Lung (tissue), 11 donors: ENCODE measurements at regions not wholly inside any gene's neighbourhood (a gene's known extent, or its start where the extent isn't known, plus 50 kb on each side); places are given as distances from the start of the nearest gene placed in this dataset.
"Not testable (repeated sequence)": the region's sequence is repeated elsewhere in the genome, so short reads cannot be mapped to it uniquely, and the experiment has no call there.

Experiments
- ATAC-seq: fragments of 200-7000 bp; cut with Tn5 transposase; one replicate; pipeline ENCODE4 v1.9.1; 2020; ENCODE audit warnings: moderate number of reproducible peaks; ENCODE audit not compliant: insufficient read depth, low FRiP score
- DNase-seq, 3 donors: peaks; one replicate each; pipeline ENCODE4 v3.0.0-alpha.2; 2013 to 2017
- H3K27ac ChIP-seq, 2 donors: one replicate each; pipeline ENCODE4 v1.5.1; 2013; ENCODE audit warnings: mild to moderate bottlenecking in 2 of 2, moderate library complexity in 2 of 2, control low read depth in 1 of 2, inconsistent platforms in 1 of 2, low read depth in 1 of 2, low read length in 1 of 2
- H3K27me3 ChIP-seq, 3 donors: one replicate each; pipeline ENCODE4 v1.5.1; 2013; ENCODE audit warnings: low read length in 2 of 3; ENCODE audit not compliant: control insufficient read depth in 3 of 3, insufficient read depth in 3 of 3
- H3K36me3 ChIP-seq, 4 donors: one replicate each; pipeline ENCODE4 v1.5.1; 2013; ENCODE audit warnings: low read length in 4 of 4, mild to moderate bottlenecking in 1 of 4, moderate library complexity in 1 of 4; ENCODE audit not compliant: control insufficient read depth in 4 of 4, insufficient read depth in 4 of 4
- H3K4me1 ChIP-seq, 5 donors: one replicate each; pipeline ENCODE4 v1.5.1; 2013; ENCODE audit warnings: low read length in 5 of 5, mild to moderate bottlenecking in 2 of 5, moderate library complexity in 1 of 5; ENCODE audit not compliant: control insufficient read depth in 5 of 5, insufficient read depth in 5 of 5
- H3K4me3 ChIP-seq: one replicate; pipeline ENCODE4 v1.5.1; 2013; ENCODE audit warnings: mild to moderate bottlenecking, control low read depth, moderate library complexity
- H3K9ac ChIP-seq, 2 donors: one replicate each; pipeline ENCODE4 v1.5.1; 2013; ENCODE audit warnings: low read length in 2 of 2, control low read depth in 1 of 2; ENCODE audit not compliant: insufficient read depth in 1 of 2
- H3K9me3 ChIP-seq, 4 donors: one replicate each; pipeline ENCODE4 v1.5.1; 2013; ENCODE audit warnings: low read length in 3 of 4, mild to moderate bottlenecking in 1 of 4, moderate library complexity in 1 of 4; ENCODE audit not compliant: control insufficient read depth in 4 of 4, insufficient read depth in 3 of 4
- WGBS, 2 donors: extraction: QIAGEN DNeasy Blood & Tissue Kit; methylation state at CpG; one replicate each; pipeline ENCODE4 v1.1.7; 2013; 5-methylcytosine and 5-hydroxymethylcytosine counted together
- TF ChIP-seq, protein P1 (sequence below): IDR thresholded peaks from 2 replicates; pipeline ENCODE4 v1.5.1; 2012; ENCODE audit warnings: mild to moderate bottlenecking; ENCODE audit errors: control extremely low read depth, extremely low read depth
- donor health status: control.
- donor health status: control.
- donor health status: Bipolar disorder and iron deficiency.
- donor health status: healthy.
- donor health status: DM: yes; HTN: yes; CAD: no.

DNA sequence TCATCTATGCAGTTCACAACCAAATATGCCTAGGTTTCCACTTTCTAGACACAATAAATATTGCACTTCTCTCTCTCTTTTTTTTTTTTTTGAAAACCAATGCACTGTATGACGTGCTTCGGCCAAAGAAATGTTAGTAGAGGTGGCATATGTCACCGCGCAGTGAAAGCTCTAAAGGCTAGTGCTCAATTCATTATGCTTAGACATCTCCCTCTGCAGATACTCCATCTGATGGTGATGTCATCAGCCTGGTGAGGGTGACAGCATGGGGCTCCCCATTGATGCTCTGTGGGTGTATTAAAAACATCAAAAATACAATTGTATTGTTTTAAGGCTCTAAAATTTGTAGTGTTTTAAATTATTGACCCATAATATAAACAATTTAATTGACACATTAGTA lies 608.8 kb upstream of the C16orf82 start:
- H3K36me3 ChIP-seq, result no peaks in the 10 kb centered on the region
- no peaks in the 10 kb centered on the region for H3K4me1 ChIP-seq
- DNase-seq (no peak), ATAC-seq (no peak)
- 84 to 92% methylated on average over 4 of the region's 4 CpGs for WGBS, 2 donors
- H3K4me3 ChIP-seq, result no peak overlapping the region
- H3K9ac ChIP-seq, result no peak overlapping the region
- TF ChIP-seq, protein P1, sequence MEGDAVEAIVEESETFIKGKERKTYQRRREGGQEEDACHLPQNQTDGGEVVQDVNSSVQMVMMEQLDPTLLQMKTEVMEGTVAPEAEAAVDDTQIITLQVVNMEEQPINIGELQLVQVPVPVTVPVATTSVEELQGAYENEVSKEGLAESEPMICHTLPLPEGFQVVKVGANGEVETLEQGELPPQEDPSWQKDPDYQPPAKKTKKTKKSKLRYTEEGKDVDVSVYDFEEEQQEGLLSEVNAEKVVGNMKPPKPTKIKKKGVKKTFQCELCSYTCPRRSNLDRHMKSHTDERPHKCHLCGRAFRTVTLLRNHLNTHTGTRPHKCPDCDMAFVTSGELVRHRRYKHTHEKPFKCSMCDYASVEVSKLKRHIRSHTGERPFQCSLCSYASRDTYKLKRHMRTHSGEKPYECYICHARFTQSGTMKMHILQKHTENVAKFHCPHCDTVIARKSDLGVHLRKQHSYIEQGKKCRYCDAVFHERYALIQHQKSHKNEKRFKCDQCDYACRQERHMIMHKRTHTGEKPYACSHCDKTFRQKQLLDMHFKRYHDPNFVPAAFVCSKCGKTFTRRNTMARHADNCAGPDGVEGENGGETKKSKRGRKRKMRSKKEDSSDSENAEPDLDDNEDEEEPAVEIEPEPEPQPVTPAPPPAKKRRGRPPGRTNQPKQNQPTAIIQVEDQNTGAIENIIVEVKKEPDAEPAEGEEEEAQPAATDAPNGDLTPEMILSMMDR, result no peak
- H3K27me3 ChIP-seq, result no peaks in the 10 kb centered on the region
- peaks cover 0 to 7% (median 1%) of the 10 kb centered on the region in 4 donors for H3K9me3 ChIP-seq
- no peak overlapping the region for H3K27ac ChIP-seq

DNA sequence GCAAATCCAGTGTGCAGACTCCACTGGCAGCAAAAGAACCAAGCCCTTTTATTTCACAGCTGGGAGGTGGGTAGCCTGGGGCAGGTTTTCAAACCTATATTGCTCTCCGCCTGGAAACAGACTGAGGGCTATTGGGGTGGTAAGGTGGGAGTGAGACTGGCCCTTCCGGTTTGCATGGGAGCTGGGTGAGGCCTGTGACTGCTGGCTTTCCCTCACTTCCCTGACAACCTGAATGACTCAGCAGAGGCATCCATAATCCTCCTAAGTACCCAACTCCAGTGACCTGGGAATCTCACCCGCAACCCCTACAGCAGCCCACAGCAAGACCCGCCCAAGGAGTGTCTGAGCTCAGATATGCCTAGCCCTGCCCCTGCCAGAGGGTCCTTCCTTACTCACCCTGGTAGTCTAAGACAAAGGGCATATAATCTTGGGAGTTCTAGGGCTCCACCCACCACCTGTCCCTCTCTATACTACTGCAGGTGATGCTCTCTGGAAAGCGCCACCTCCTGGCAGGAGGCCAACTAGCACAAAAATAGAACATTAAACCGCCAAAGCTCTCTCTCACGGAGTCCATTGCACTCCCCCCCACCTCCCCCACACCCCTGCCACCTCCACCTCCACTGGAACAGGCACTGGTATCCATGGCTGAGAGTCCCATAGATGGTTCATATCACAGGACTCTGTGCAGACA lies 602.0 kb upstream of the C16orf82 start:
- no peaks in the 10 kb centered on the region for H3K27me3 ChIP-seq
- no peak overlapping the region for H3K27ac ChIP-seq
- TF ChIP-seq, protein P1, result no peak
- H3K4me1 ChIP-seq, result no peaks in the 10 kb centered on the region
- ATAC-seq (no peak), DNase-seq (no peak)
- H3K9me3 ChIP-seq, result peaks cover 0 to 2% (median 0%) of the 10 kb centered on the region in 4 donors
- no peak overlapping the region for H3K9ac ChIP-seq
- no peak overlapping the region for H3K4me3 ChIP-seq
- 92 to 93% methylated on average over 7 of the region's 7 CpGs for WGBS, 2 donors
- H3K36me3 ChIP-seq, result no peaks in the 10 kb centered on the region

DNA sequence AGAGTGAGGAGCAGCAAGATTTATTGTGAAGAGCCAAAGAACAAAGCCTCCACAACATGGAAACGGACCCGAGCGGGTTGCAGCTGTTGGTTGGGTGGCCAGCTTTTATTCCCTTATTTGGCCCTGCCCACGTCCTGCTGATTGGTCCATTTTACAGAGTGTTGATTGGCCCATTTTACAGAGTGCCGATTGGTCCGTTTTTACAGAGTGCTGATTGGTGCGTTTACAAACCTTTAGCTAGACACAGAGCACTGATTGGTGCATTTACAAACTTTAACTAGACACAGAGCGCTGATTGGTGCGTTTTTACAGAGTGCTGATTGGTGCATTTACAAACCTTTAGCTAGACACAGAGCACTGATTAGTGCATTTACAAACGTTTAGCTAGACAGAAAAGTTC lies 592.3 kb upstream of the C16orf82 start:
- not testable (repeated sequence) for H3K27ac ChIP-seq, H3K27me3 ChIP-seq, ATAC-seq, H3K36me3 ChIP-seq, H3K9ac ChIP-seq, H3K9me3 ChIP-seq, H3K4me1 ChIP-seq, DNase-seq, H3K4me3 ChIP-seq
- WGBS, 2 donors, result 87 to 88% methylated on average over 10 of the region's 10 CpGs

DNA sequence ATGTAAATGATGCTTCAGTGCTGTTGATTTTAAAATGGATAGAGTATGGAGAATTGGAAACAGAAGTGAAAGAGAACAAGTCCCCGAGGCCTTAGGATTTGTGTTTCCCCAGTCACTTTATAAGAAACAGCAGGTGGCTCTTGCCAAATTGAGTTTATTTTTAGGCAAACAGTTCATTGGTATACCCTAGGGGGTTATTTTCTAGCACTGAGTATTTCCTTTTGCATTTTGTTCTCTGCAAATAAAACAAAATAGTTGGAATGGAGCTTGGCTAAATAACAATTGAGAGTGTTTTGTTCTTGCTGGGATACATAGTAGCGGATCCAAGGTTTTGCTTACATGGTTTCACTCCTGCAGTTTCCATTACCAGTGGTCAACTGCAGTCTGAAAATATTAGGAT lies 591.1 kb upstream of the C16orf82 start:
- Histone ChIP-seq H3K27me3 (no peaks in the 10 kb centered on the region), H3K36me3 (no peaks in the 10 kb centered on the region), H3K4me3 (no peak overlapping the region), H3K4me1 (no peaks in the 10 kb centered on the region), H3K9me3 (peaks cover 0 to 7% (median 0%) of the 10 kb centered on the region in 4 donors), H3K9ac (no peak overlapping the region), H3K27ac (no peak overlapping the region)
- TF ChIP-seq, protein P1, result no peak
- ATAC-seq, result no peak
- no peak for DNase-seq
- WGBS, 2 donors, result 72 to 79% methylated on average over 2 of the region's 2 CpGs
